ENCODE measurements at regions not wholly inside any gene's neighbourhood (a gene's known extent, or its start where the extent isn't known, plus 50 kb on each side); places are given as distances from the start of the nearest gene placed in this dataset.
"Not testable (repeated sequence)": the region's sequence is repeated elsewhere in the genome, so short reads cannot be mapped to it uniquely, and the experiment has no call there.

GRCh38 chr1:164443836-164444235, 115.1 kb upstream of the PBX1 start:
- ChIA-PET POLR2A (no interaction called here), CTCF (no interaction called here)
- no peaks in the 10 kb centered on the region for H3K36me3 Mint-ChIP-seq
- no peak overlapping the region for H3K27ac Mint-ChIP-seq
- no CpG with 5 or more reads among the region's 1 CpG for WGBS (ENCODE audit: insufficient coverage)
- ATAC-seq (replicated peaks in 1 of 4) (no peak), DNase-seq (no peak)
- no peaks in the 10 kb centered on the region for H3K4me1 ChIP-seq (ENCODE audit: control insufficient read depth in 1 of 2, extremely low read depth in 1 of 2, insufficient read depth in 2 of 2, low read length in 2 of 2)
- H3K4me3 ChIP-seq (ENCODE audit: control insufficient read depth in 1 of 2, extremely low read depth in 1 of 2, low read length in 1 of 2), result no peak overlapping the region
- no peak overlapping the region for H3K4me3 Mint-ChIP-seq
- H3K27me3 ChIP-seq (replicated peaks in 1 of 2; ENCODE audit: control insufficient read depth in 2 of 2, extremely low read depth in 1 of 2, insufficient read depth in 2 of 2, low read length in 1 of 2), result no peaks in the 10 kb centered on the region
- H3K36me3 ChIP-seq (ENCODE audit: control insufficient read depth in 2 of 2, extremely low read depth in 1 of 2, insufficient read depth in 1 of 2, low read length in 1 of 2), result no peaks in the 10 kb centered on the region
- H3K4me1 Mint-ChIP-seq, result no peaks in the 10 kb centered on the region
- no peaks in the 10 kb centered on the region for H3K9me3 ChIP-seq
- peaks cover under 1 to 11% (median 7%) of the 10 kb centered on the region in 3 donors for H3K9me3 Mint-ChIP-seq
- no peak overlapping the region for H3K27ac ChIP-seq (ENCODE audit: low read length)
- no peaks in the 10 kb centered on the region for H3K27me3 Mint-ChIP-seq

- Histone ChIP-seq H3K9me3 (no peaks in the 10 kb centered on the region), H3K4me3 (ENCODE audit: control insufficient read depth in 1 of 2, extremely low read depth in 1 of 2, low read length in 1 of 2) (no peak overlapping the region), H3K4me1 (ENCODE audit: control insufficient read depth in 1 of 2, extremely low read depth in 1 of 2, insufficient read depth in 2 of 2, low read length in 2 of 2) (no peaks in the 10 kb centered on the region), H3K36me3 (ENCODE audit: control insufficient read depth in 2 of 2, extremely low read depth in 1 of 2, insufficient read depth in 1 of 2, low read length in 1 of 2) (no peaks in the 10 kb centered on the region), H3K27me3 (replicated peaks in 1 of 2; ENCODE audit: control insufficient read depth in 2 of 2, extremely low read depth in 1 of 2, insufficient read depth in 2 of 2, low read length in 1 of 2) (no peaks in the 10 kb centered on the region), H3K27ac (ENCODE audit: low read length) (no peak overlapping the region)
- Mint-ChIP-seq H3K4me1 (no peaks in the 10 kb centered on the region), H3K9me3 (peaks cover 8 to 19% (median 9%) of the 10 kb centered on the region in 3 donors), H3K27ac (no peak overlapping the region), H3K27me3 (no peaks in the 10 kb centered on the region), H3K4me3 (no peak overlapping the region), H3K36me3 (no peaks in the 10 kb centered on the region)
- ATAC-seq (replicated peaks in 1 of 4) (no peak), DNase-seq (no peak)
- CTCF ChIA-PET, result no interaction called here
- POLR2A ChIA-PET, result no interaction called here
- WGBS (ENCODE audit: insufficient coverage), result 100% methylated on average over 2 of the region's 6 CpGs
Measured at GRCh38 chr1:164446020-164446419, 113.0 kb upstream of the PBX1 start.

GRCh38 chr1:164452549-164452948, 106.4 kb upstream of the PBX1 start:
- Mint-ChIP-seq H3K27ac (no peak overlapping the region), H3K36me3 (no peaks in the 10 kb centered on the region), H3K4me1 (no peaks in the 10 kb centered on the region), H3K9me3 (peaks cover 19 to 27% (median 24%) of the 10 kb centered on the region in 3 donors), H3K27me3 (no peaks in the 10 kb centered on the region), H3K4me3 (no peak overlapping the region)
- POLR2A ChIA-PET, result no interaction called here
- ATAC-seq (replicated peaks in 1 of 4), result no peak
- no CpG with 5 or more reads among the region's 1 CpG for WGBS (ENCODE audit: insufficient coverage)
- Histone ChIP-seq H3K27ac (ENCODE audit: low read length) (no peak overlapping the region), H3K4me3 (ENCODE audit: control insufficient read depth in 1 of 2, extremely low read depth in 1 of 2, low read length in 1 of 2) (no peak overlapping the region), H3K36me3 (ENCODE audit: control insufficient read depth in 2 of 2, extremely low read depth in 1 of 2, insufficient read depth in 1 of 2, low read length in 1 of 2) (no peaks in the 10 kb centered on the region), H3K9me3 (no peaks in the 10 kb centered on the region), H3K27me3 (replicated peaks in 1 of 2; ENCODE audit: control insufficient read depth in 2 of 2, extremely low read depth in 1 of 2, insufficient read depth in 2 of 2, low read length in 1 of 2) (no peaks in the 10 kb centered on the region), H3K4me1 (ENCODE audit: control insufficient read depth in 1 of 2, extremely low read depth in 1 of 2, insufficient read depth in 2 of 2, low read length in 2 of 2) (no peaks in the 10 kb centered on the region)
- DNase-seq, result no peak
- CTCF ChIA-PET, result no interaction called here

GRCh38 chr1:164456272-164456671, 102.7 kb upstream of the PBX1 start:
- no peak overlapping the region for H3K4me3 ChIP-seq (ENCODE audit: control insufficient read depth in 1 of 2, extremely low read depth in 1 of 2, low read length in 1 of 2)
- CTCF ChIA-PET, result no interaction called here
- ATAC-seq (replicated peaks in 1 of 4) (no peak), DNase-seq (no peak)
- Mint-ChIP-seq H3K4me3 (no peak overlapping the region), H3K27me3 (no peaks in the 10 kb centered on the region), H3K4me1 (no peaks in the 10 kb centered on the region), H3K36me3 (no peaks in the 10 kb centered on the region), H3K27ac (no peak overlapping the region), H3K9me3 (peaks cover 15 to 16% (median 15%) of the 10 kb centered on the region in 3 donors)
- POLR2A ChIA-PET, result no interaction called here
- H3K9me3 ChIP-seq, result no peaks in the 10 kb centered on the region
- H3K27ac ChIP-seq (ENCODE audit: low read length), result no peak overlapping the region
- H3K27me3 ChIP-seq (replicated peaks in 1 of 2; ENCODE audit: control insufficient read depth in 2 of 2, extremely low read depth in 1 of 2, insufficient read depth in 2 of 2, low read length in 1 of 2), result no peaks in the 10 kb centered on the region
- WGBS (ENCODE audit: insufficient coverage), result no CpG with 5 or more reads among the region's 1 CpG
- H3K4me1 ChIP-seq (ENCODE audit: control insufficient read depth in 1 of 2, extremely low read depth in 1 of 2, insufficient read depth in 2 of 2, low read length in 2 of 2), result no peaks in the 10 kb centered on the region
- no peaks in the 10 kb centered on the region for H3K36me3 ChIP-seq (ENCODE audit: control insufficient read depth in 2 of 2, extremely low read depth in 1 of 2, insufficient read depth in 1 of 2, low read length in 1 of 2)

- H3K4me1 ChIP-seq (ENCODE audit: control insufficient read depth in 1 of 2, extremely low read depth in 1 of 2, insufficient read depth in 2 of 2, low read length in 2 of 2); ATAC-seq (replicated peaks in 1 of 4); H3K27me3 ChIP-seq (replicated peaks in 1 of 2; ENCODE audit: control insufficient read depth in 2 of 2, extremely low read depth in 1 of 2, insufficient read depth in 2 of 2, low read length in 1 of 2); H3K4me3 Mint-ChIP-seq; H3K9me3 ChIP-seq; H3K27ac Mint-ChIP-seq; H3K4me3 ChIP-seq (ENCODE audit: control insufficient read depth in 1 of 2, extremely low read depth in 1 of 2, low read length in 1 of 2); H3K4me1 Mint-ChIP-seq; CTCF ChIA-PET; H3K36me3 Mint-ChIP-seq; H3K27ac ChIP-seq (ENCODE audit: low read length); DNase-seq; POLR2A ChIA-PET; H3K27me3 Mint-ChIP-seq; H3K36me3 ChIP-seq (ENCODE audit: control insufficient read depth in 2 of 2, extremely low read depth in 1 of 2, insufficient read depth in 1 of 2, low read length in 1 of 2): not testable (repeated sequence)
- whole genome bisulfite sequencing (ENCODE audit: insufficient coverage), result 98% methylated on average over 10 of the region's 25 CpGs
- H3K9me3 Mint-ChIP-seq, result peaks cover 9 to 12% (median 11%) of the 10 kb centered on the region in 3 donors
Measured at GRCh38 chr1:164459176-164459575, 99.8 kb upstream of the PBX1 start.

- Histone ChIP-seq H3K9me3 (no peaks in the 10 kb centered on the region), H3K4me1 (ENCODE audit: control insufficient read depth in 1 of 2, extremely low read depth in 1 of 2, insufficient read depth in 2 of 2, low read length in 2 of 2) (no peaks in the 10 kb centered on the region), H3K27me3 (replicated peaks in 1 of 2; ENCODE audit: control insufficient read depth in 2 of 2, extremely low read depth in 1 of 2, insufficient read depth in 2 of 2, low read length in 1 of 2) (no peaks in the 10 kb centered on the region), H3K36me3 (ENCODE audit: control insufficient read depth in 2 of 2, extremely low read depth in 1 of 2, insufficient read depth in 1 of 2, low read length in 1 of 2) (no peaks in the 10 kb centered on the region), H3K4me3 (ENCODE audit: control insufficient read depth in 1 of 2, extremely low read depth in 1 of 2, low read length in 1 of 2) (no peak overlapping the region), H3K27ac (ENCODE audit: low read length) (no peak overlapping the region)
- POLR2A ChIA-PET, result no interaction called here
- Mint-ChIP-seq H3K27ac (no peak overlapping the region), H3K27me3 (no peaks in the 10 kb centered on the region), H3K4me3 (no peak overlapping the region), H3K36me3 (no peaks in the 10 kb centered on the region), H3K9me3 (peaks cover 2 to 15% (median 9%) of the 10 kb centered on the region in 3 donors), H3K4me1 (no peaks in the 10 kb centered on the region)
- 100% methylated on average over 2 of the region's 5 CpGs for WGBS (ENCODE audit: insufficient coverage)
- DNase-seq, result no peak
- ATAC-seq (replicated peaks in 1 of 4), result no peak
- CTCF ChIA-PET, result no interaction called here
Measured at GRCh38 chr1:164466001-164466421, 93.0 kb upstream of the PBX1 start.

- Mint-ChIP-seq H3K27me3 (no peaks in the 10 kb centered on the region), H3K9me3 (peaks cover 2 to 18% (median 11%) of the 10 kb centered on the region in 3 donors), H3K27ac (no peak overlapping the region), H3K36me3 (no peaks in the 10 kb centered on the region), H3K4me3 (no peak overlapping the region), H3K4me1 (no peaks in the 10 kb centered on the region)
- DNase-seq (no peak), ATAC-seq (replicated peaks in 1 of 4) (no peak)
- ChIA-PET POLR2A (no interaction called here), CTCF (no interaction called here)
- H3K9me3 ChIP-seq, result no peaks in the 10 kb centered on the region
- 100% methylated on average over 2 of the region's 5 CpGs for WGBS (ENCODE audit: insufficient coverage)
- H3K27ac ChIP-seq (ENCODE audit: low read length), result no peak overlapping the region
- no peak overlapping the region for H3K4me3 ChIP-seq (ENCODE audit: control insufficient read depth in 1 of 2, extremely low read depth in 1 of 2, low read length in 1 of 2)
- no peaks in the 10 kb centered on the region for H3K27me3 ChIP-seq (replicated peaks in 1 of 2; ENCODE audit: control insufficient read depth in 2 of 2, extremely low read depth in 1 of 2, insufficient read depth in 2 of 2, low read length in 1 of 2)
- H3K36me3 ChIP-seq (ENCODE audit: control insufficient read depth in 2 of 2, extremely low read depth in 1 of 2, insufficient read depth in 1 of 2, low read length in 1 of 2), result no peaks in the 10 kb centered on the region
- no peaks in the 10 kb centered on the region for H3K4me1 ChIP-seq (ENCODE audit: control insufficient read depth in 1 of 2, extremely low read depth in 1 of 2, insufficient read depth in 2 of 2, low read length in 2 of 2)
Measured at GRCh38 chr1:164466429-164466828, 92.6 kb upstream of the PBX1 start.
